GM19239 (cell line): ENCODE measurements at regions not wholly inside any gene's neighbourhood (a gene's known extent, or its start where the extent isn't known, plus 50 kb on each side); places are given as distances from the start of the nearest gene placed in this dataset.
"Not testable (repeated sequence)": the region's sequence is repeated elsewhere in the genome, so short reads cannot be mapped to it uniquely, and the experiment has no call there.

ENCODE experiments used
- DNase-seq: peaks from one replicate; pipeline ENCODE4 v3.0.0; 2011; ENCODE audit warnings: low spot score; ENCODE audit not compliant: insufficient read length
- FAIRE-seq: peaks from 2 replicates; lab custom pipeline; 2011; peaks lifted over from hg19 to GRCh38; lab: Jason Lieb, UNC

DNA sequence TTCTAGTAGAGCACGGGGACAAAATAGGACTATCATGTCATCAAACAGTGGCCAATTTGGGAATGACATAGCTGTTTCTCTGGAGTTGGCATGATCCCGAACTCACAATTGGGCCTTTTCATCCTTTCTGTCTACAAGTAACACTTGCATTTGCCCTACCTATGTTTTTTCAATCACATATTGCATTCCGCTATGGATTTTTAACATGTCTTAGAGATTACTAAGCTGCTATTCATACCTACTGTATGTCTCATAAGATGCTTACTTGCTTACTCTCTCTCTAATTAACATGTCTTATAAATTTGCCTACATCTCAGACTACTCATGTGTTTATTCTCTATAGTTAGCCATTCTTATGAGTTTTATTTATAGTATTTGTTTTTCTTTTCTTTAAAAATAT, 341.2 kb upstream of the CTNND2 start:
- no peak for DNase-seq
- no peak for FAIRE-seq

DNA sequence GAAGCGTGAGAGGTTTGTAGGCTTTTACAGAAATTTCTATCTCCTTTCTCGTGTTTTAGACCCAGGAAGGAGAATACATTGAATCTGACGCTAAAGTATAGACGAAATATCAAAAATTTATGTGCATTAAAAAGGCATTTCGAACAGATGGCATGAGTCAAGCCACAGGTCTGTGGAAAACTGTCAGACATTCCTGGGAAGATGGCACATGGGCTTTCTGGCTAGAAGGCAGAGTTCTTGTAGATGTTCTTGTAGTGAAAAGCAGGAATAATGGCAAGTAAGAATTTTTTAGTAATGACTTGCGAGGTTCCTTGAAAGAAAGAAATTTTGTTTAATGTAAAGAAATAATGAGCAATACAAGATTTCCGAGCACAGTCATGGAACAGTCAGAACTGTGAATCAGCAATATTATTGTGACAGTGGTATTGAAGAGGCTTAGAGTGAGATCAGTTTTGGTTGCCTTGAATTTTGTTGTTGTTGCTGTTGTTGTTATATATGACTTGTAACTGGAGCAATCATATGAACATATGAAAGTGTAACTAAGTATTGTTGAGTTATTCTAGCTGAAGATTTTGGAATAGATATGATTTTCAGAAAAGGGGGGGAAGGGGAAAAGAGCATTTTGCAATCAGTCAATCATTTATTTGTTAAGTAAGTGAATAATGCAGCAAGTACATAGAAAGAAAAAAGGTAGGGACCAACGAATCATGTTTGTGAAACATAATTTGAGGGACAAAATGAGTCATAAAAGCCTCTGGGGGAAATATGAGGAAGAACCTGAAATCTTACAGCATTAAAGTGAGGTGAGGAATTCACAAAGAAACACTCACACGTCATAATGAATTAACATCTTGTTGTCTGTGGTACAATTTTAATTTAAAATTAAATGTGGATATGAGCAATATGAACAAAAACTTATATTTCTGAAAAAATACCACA, 339.0 kb upstream of the CTNND2 start:
- DNase-seq (no peak), FAIRE-seq (no peak)

DNA sequence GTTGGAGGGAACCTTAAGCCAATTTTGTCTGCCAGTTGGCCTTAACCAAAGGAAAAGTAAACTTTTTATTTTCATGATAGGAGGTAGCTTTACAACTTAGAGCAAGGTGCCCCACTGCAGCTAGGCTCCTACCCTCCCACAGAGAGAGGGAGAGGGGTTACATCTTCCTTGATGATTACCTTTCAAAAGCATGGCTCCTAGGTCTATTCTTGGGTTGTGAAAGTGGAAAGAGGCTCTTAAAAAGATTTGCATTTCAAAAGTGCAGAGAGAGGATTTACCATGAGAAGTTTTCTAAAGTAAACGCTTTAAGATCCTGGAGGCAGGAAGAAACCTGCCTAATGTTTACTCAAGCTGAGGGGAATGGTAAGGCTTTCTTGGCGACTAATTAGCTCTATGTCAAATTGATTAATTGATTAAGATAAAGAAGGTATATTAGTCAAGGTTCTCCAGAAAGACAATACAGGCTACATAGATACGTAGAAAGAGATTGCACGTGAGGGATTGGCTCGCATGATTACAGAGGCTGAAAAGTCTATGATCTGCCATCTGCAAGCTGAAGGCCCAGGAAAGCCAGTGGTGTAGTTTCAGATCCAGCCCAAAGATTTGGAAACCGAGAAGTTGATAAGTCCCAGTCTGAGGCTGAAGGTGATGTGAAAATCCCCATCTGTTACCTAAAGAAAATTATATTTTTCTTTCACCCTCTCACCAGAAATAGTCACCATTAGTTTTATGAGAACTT, 333.8 kb upstream of the CTNND2 start:
- no peak for DNase-seq

DNA sequence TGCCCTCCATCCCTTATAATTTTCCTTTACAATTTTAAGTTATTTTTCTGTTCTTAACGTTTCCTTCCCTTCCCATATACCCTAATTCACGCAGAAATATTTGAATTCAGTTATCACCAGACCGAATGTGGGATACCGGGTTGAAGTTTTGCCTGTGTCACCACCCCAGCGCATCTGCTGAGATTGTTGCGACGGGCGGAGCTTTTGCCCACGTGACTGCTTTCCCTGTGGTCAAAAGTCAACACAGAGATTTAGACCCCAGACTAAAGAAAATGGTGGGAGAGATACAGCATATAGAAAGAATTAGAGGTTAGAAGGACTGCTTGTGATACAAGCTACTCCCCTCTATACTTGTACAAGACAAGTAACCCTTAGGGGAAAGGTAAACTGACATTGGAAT, 326.4 kb upstream of the CTNND2 start:
- FAIRE-seq (no peak), DNase-seq (no peak)

More for the DNA sequence above, 333.8 kb upstream of the CTNND2 start:
- FAIRE-seq: no peak

DNA sequence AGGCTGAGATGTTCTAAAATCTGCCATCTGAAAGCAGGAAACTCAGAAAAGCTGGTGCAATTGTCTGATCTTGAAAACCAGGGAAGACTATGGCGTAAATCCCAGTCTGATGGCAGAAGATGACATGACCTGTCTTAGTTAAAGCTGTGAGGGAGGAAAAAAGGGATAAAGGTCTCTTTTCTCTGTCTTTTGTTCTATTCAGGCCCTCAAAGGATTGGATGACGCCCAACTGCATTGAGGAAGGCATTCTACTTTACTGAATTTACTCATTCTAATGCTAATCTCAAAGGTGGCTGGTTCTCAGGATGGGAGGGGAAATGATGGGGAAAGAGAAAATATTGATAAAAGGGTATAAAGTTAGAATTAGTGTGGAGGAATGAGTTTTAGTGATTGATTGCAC, 312.8 kb upstream of the CTNND2 start:
- no peak for DNase-seq

DNA sequence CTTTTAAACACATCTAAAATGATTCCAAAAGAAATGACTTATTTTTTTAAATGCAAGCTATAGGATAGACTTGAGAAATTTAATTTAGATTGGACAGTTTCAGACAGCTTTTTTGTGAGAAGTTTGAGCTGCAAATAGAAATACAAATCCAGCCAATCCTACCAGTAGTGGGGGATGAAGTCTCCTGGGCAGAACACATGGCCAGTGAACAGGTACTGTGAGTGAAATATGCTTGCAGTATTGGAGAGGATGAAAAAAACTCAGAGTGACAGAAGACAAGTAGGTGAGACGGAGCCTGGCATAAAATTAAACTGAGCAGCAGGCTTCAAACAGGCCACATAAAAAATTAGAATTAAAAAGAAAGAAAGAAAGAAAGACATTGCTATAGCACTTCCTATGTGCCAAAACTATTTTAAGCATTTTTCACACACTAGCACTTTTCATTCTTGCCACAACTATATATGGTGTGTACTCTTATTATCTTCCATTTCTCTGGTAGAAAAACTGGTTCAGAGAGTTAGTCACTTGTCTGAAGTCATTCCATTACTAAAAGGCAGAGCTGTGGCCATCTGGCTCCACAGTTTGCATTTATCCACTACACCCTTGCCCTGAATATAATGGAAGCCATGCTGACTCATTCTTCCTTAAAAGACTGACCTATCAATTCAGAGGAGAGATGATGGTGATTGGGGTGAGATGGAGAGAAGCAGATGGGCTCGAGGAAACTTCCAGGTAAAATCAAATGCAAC, 310.2 kb upstream of the CTNND2 start:
- FAIRE-seq (no peak), DNase-seq (no peak)

More for the DNA sequence above, 312.8 kb upstream of the CTNND2 start:
- no peak for FAIRE-seq

DNA sequence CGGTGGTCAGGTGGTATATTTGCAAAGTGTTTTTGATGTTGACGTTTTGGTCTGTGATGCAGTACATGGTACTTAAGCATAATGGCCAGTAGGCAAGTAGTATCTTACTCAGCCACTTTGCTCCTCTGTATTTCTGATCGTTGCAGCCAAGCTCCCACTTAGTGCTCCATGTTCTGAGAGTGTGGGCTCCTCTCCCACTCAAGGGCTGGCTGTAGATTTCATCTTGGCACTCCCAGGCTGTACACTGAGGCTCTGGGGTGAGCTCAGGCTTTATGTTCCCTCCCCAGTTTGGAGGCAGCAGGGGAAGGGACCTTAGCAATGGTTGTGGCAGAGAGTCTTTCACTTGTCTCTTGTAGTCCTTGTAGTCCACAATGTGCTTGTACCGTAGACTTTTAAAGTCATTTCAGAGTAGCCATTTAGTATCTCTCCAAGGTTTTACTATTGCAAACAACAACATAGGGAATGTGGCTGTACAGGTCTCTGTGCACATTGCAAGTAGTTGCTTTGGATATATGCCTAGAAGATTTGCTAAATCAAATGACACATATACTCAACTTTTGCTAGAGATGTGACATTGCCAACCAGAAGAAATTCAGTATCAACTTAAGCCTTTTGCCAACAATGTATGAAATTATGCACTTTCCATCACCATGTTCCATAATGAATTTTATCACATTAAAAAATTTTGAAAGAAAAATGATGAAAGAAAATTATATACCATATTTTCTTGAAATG, 304.3 kb upstream of the CTNND2 start:
- DNase-seq (no peak), FAIRE-seq (no peak)

DNA sequence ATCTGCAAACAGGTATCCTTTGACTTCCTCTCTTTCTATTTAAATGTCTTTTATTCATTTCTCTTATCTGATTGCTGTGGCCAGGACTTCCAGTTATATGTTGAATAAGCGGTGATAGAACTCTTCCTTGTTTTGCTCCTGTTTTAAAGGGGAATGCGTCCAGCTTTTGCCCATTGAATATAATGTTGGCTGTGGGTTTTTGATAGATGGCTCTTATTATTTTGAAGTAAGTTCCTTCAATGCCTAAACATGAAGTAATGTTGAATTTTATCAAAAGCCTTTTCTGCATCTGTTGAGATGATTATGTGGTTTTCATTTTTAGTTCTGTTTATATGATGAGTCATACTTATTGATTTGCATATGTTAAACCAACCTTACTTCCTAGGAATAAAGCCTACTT, 300.5 kb upstream of the CTNND2 start:
- FAIRE-seq (no peak), DNase-seq (no peak)

DNA sequence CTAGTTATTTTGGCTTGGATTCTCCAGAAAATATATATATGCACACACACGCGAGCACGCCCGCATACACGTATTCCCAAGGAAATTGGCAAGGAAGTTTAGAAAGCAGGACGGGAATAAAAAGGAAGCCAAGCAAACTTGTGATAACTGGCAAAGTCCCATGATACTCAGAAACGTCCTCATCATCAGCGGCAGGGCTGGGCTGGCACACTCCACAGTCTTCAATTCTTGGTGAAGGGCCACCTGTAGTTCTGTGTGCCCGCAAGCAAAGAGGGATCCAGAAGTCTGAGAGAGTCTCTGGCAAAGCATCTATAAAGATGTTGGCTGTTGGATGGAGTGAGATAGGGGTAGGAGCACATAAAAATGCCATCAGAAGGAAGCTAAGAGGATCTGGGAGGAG, 289.3 kb upstream of the CTNND2 start:
- FAIRE-seq (no peak), DNase-seq (no peak)

DNA sequence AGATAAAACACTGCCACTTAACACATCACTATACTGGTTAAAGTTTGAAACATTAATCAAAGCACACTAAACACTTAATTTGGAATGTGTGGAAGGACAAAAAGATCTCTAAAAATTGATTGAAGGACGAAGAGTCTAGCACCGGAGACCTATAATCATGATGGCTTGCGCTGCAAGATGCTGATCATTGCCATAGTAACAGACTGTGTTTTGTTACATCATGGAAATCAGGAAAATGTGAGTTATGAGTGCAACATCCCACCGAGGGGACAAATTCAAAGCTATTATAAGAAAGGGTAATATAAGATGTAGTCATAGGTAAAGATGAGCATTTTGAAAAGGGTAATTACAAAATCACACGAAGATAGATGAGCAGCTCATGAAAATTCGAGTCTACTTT, 278.8 kb upstream of the CTNND2 start:
- FAIRE-seq (no peak), DNase-seq (no peak)

DNA sequence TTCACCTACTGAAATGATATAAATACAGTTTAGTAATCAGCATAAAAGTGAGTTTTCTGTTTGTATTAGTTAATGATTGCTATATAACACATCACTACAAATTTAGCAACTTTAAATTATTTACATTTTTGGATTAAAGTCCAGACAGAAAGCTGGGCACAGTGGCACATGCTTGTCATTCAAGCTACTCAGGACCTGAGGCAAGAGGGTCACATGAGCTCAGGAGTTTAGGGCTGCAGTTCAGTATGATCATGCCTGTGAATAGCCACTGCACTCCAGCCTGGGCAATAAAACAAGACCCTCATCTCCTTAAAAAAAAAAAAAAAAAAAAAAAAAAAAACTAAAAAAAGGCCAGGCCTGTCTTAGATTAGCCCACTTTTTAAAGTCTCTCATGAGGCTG, 273.6 kb upstream of the CTNND2 start:
- FAIRE-seq: no peak

DNA sequence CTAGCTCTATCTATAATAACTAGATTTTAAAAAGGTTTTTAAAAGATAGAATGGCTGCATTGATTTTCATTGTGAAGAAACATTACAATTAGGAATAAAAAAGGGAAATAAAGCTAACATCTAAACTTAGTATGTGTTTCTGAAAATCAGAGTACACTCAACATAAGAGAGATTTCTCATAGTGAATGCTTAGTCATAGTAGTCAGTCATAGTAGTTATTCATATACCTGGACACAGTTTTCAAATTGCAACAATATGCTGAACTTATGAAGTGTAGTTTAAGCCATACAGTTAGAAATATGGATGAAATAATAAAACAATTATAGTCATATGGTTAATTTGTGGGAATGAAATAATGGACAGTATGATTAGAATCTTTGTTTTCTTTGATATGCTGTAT, 273.0 kb upstream of the CTNND2 start:
- no peak for DNase-seq
- no peak for FAIRE-seq

More for the DNA sequence above, 273.6 kb upstream of the CTNND2 start:
- no peak for DNase-seq

DNA sequence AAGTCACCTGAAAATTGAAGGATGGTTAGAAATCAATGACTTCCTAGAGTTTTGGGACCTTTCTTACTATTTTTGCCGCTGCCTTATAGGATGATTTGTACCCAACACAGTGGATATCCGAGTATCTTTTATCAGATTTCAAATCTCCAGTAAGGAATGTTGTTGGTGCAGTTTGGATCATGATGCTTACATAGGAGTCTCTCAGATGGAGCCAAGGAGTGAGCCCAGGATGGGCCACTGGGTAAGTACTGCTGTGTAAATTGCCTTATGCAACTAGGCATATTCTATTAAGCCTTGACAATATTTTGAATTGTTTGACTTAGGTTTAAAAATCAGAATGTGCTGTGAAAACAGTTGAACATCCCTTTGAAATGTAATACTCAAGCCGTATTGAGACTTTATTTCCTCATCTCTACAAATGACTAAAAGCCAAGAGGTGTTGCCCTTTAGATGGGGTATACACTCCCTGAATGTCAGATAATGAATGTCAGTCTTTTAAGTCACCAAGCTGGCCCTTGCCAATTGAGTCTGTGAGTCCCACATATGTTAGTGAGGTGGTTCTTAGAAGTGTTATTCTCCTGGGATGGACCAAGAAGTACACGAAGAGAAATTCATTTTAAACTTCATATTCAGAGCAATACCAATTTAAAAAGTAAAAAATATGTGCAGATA, 271.8 kb upstream of the CTNND2 start:
- no peak for FAIRE-seq

DNA sequence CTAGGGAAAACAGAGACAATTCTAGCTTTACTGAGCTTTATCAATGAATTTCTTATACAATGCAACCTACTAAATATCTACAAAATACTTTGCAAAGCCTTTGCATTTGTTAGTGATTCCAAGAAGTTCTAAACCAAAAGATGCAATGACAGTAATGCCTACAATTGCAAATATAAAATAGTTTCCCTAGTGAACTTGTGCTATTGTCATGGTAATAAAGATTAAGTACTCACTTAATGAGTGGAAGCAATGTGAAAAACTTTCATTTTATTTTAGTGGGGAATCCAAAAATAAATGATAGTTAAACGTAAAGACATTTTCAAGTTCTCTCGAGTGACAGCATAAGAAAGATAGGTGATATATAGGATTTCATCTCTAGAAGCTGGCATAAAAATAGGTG, 270.5 kb upstream of the CTNND2 start:
- FAIRE-seq: no peak
- DNase-seq: no peak

More for the DNA sequence above, 271.8 kb upstream of the CTNND2 start:
- DNase-seq: no peak

DNA sequence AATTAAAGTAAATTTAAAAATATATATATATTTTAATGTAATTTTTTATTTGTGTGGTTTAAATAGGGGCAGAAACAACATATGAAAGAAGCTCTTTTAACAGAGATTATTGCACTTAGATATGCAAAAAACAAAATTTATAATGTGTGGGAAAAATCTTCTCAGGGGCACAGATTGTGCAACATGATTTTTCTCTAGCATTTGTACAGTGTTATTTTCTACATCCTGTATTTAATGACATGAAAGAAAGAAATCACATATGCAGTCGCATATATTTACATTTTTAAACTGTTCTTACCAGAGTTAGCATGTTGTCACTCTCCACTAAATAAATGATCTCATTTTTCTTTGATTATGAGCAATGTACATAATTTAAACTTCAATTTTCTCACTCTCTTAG, 265.3 kb upstream of the CTNND2 start:
- FAIRE-seq (no peak), DNase-seq (no peak)

DNA sequence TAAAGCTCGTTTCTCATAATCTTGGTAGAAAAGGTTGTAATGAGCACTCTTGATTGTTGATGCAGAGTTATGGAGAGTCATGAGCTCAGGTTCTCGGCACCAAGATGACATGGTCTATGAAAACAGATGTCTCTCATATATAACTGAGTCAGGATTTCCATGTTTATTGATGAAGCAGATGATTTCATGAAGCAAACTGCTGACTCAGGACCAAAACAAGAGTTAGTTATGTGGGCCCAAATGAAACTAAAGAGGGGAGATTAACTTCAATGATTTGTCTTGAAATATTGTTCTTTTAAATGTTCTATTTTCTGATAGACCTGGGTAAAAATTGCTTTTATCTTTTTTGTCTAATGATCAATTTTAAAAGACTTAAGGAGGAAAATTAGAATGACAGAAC, 258.6 kb upstream of the CTNND2 start:
- FAIRE-seq: no peak
- no peak for DNase-seq

DNA sequence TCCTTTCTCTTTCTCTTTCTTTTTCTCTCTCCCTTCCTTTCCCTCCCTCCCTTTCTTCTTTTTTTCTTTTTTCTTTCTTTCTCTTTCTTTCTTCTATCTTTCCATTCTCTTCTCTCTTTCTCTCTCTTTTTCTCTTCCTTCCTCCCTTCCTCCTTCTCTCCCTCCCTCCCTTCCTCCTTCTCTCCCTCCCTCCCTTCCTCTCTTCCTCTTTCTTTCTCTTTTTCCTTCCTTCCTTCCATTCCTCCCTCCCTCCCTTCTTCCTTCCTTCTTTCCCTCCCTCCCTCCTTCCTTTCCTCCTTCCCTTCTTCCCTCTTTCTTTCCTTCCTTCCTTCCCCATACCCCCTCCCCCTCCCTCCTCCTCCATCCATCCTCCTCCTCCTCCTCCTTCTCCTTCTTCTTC, 243.3 kb upstream of the CTNND2 start:
- DNase-seq: no peak
- FAIRE-seq: no peak

DNA sequence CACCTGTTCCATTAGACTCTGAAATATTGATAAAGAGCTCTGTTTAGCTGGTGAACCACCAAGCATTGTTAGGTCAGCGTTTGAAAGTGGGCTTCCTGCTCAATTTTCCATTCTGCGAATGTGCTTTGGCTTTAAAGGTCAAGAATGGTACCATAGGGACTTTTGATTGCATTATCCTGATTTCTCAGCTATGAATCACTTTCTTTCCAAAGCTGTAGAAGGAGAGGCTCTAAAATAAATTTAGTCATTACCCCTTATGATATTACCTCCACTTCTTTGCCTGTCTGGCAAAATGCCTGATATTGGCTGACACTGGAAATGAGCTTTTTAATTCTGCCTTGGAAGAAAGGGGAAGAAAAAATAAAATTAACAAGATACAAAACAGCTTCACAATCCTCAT, 237.2 kb upstream of the CTNND2 start:
- FAIRE-seq: no peak
- DNase-seq: no peak

DNA sequence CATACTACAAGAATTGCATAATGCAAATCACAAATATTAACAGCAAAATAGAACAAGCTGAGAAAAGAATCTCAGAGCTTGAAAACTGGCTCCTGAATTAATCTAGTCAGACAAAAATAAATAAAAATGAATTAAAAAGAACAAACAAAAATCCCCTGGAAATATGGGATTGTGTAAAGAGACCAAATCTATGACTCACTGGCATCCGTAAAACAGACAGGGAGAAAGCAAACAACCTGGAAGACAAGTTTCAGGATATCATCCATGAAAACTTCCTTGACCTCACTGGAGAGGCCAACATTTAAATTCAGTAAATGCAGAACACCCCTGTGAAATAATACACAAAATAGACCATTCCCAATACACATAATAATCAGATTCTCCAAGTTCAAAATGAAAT, 229.3 kb upstream of the CTNND2 start:
- FAIRE-seq: no peak
- no peak for DNase-seq

DNA sequence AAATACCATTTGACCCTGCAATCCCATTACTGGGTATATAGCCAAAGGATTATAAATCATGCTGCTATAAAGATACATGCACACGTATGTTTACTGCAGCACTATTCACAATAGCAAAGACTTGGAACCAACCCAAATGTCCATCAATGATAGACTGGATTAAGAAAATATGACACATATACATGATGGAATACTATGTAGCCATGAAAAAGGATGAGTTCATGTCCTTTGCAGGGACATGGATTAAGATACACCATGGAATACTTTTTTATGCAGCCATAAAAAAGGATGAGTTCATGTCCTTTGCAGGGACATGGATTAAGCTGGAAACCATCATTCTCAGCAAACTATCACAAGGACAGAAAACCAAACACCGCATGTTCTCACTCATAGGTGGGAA, 226.8 kb upstream of the CTNND2 start:
- not testable (repeated sequence) for DNase-seq, FAIRE-seq
